ENCODE measurements at regions not wholly inside any gene's neighbourhood (a gene's known extent, or its start where the extent isn't known, plus 50 kb on each side); places are given as distances from the start of the nearest gene placed in this dataset.

DNA sequence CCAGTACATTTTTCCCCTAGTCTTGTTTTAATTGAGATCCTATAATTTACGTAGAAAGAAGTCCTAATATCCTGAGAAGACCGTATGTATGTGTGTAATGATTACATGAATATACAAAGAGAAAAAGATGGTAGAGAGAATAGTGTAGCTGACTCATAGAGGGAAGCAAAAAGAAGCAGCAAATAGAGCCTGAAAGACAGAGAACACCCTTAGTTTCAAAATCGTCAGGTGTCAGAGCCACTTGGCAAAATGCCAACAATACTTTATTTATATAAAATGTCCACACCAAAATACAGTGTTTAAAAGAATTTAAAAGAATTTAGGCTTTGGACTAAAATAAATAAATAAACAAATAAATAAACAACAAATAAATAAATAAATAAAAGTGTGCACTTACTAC, 1414.1 kb upstream of the EYS start:
- no peak for TF ChIP-seq CTCF (IDR thresholded peaks at IDR 0.05)
- TF ChIP-seq ZFX (IDR thresholded peaks at IDR 0.05; ENCODE audit: borderline replicate concordance): no peak
